ENCODE measurements at regions not wholly inside any gene's neighbourhood (a gene's known extent, or its start where the extent isn't known, plus 50 kb on each side); places are given as distances from the start of the nearest gene placed in this dataset.

- Histone ChIP-seq H3K4me3 (no peak overlapping the region), H3K27me3 (no peaks in the 10 kb centered on the region), H3K27ac (peak overlapping the region; percentile 63 to 82 (median 78)), H3K9me3 (no peaks in the 10 kb centered on the region), H3K36me3 (replicated peaks in 1 of 2; ENCODE audit: insufficient read depth in 1 of 2, low read depth in 2 of 2) (no peaks in the 10 kb centered on the region), H3K4me1 (peaks cover 64% of the 10 kb centered on the region)
- 32 to 37% methylated on average over 1 of the region's 1 CpG for WGBS, 2 donors
- DNase-seq: peak in 3 of 4 donors; percentile 28 to 81 (median 53)
- TF ChIP-seq POLR2A (IDR thresholded peaks at IDR 0.05) (peak in 2 of 3 donors; percentile 38 to 52), CTCF (IDR thresholded peaks at IDR 0.05) (no peak)
- intact Hi-C loops (cut with DNase I): no loop called here
- peak; percentile 73 for ATAC-seq
Observed at GRCh38 chr10:63707254-63707910, 186.2 kb downstream of the REEP3 start.

GRCh38 chr10:63708421-63708820, 187.2 kb downstream of the REEP3 start:
- peaks cover 66% of the 10 kb centered on the region for H3K4me1 ChIP-seq
- DNase-seq (no peak), ATAC-seq (no peak)
- H3K36me3 ChIP-seq (replicated peaks in 1 of 2; ENCODE audit: insufficient read depth in 1 of 2, low read depth in 2 of 2): no peaks in the 10 kb centered on the region
- intact Hi-C loops (cut with DNase I): no loop called here
- H3K27me3 ChIP-seq: no peaks in the 10 kb centered on the region
- no peak overlapping the region for H3K4me3 ChIP-seq
- H3K27ac ChIP-seq: no peak overlapping the region
- H3K9me3 ChIP-seq: no peaks in the 10 kb centered on the region
- 75 to 93% methylated on average over 5 of the region's 5 CpGs for WGBS, 2 donors
- TF ChIP-seq CTCF (IDR thresholded peaks at IDR 0.05): no peak
- no peak for TF ChIP-seq POLR2A (IDR thresholded peaks at IDR 0.05)

GRCh38 chr10:63710703-63711102, 189.5 kb downstream of the REEP3 start:
- no peaks in the 10 kb centered on the region for H3K9me3 ChIP-seq
- TF ChIP-seq POLR2A (IDR thresholded peaks at IDR 0.05) (no peak), CTCF (IDR thresholded peaks at IDR 0.05) (no peak)
- peaks cover 62% of the 10 kb centered on the region for H3K4me1 ChIP-seq
- ATAC-seq (no peak), DNase-seq (no peak)
- no peaks in the 10 kb centered on the region for H3K27me3 ChIP-seq
- H3K36me3 ChIP-seq (replicated peaks in 1 of 2; ENCODE audit: insufficient read depth in 1 of 2, low read depth in 2 of 2): no peaks in the 10 kb centered on the region
- intact Hi-C loops (cut with DNase I): no loop called here
- peak overlapping the region; percentile 86 to 94 (median 89) for H3K27ac ChIP-seq
- no peak overlapping the region for H3K4me3 ChIP-seq

- intact Hi-C loops (cut with DNase I): no loop called here
Observed at GRCh38 chr10:63711361-63711760, 190.2 kb downstream of the REEP3 start.

More at GRCh38 chr10:63711361-63711760, 190.2 kb downstream of the REEP3 start:
- Histone ChIP-seq H3K27ac (peak overlapping the region; percentile 86 to 94 (median 89)), H3K9me3 (no peaks in the 10 kb centered on the region), H3K4me1 (peaks cover 62% of the 10 kb centered on the region), H3K27me3 (no peaks in the 10 kb centered on the region), H3K36me3 (replicated peaks in 1 of 2; ENCODE audit: insufficient read depth in 1 of 2, low read depth in 2 of 2) (no peaks in the 10 kb centered on the region), H3K4me3 (no peak overlapping the region)
- TF ChIP-seq CTCF (IDR thresholded peaks at IDR 0.05) (peak in 1 of 7 experiments; percentile 7), POLR2A (IDR thresholded peaks at IDR 0.05) (peak in 2 of 3 donors; percentile 59 to 60)
- ATAC-seq (peak; percentile 64), DNase-seq (peak; percentile 81 to 89 (median 86))
- WGBS, 2 donors: 13 to 39% methylated on average over 4 of the region's 4 CpGs

Data from body of pancreas (tissue), 4 donors.